Endodermal cell (in vitro differentiated cells): ENCODE measurements at regions not wholly inside any gene's neighbourhood (a gene's known extent, or its start where the extent isn't known, plus 50 kb on each side); places are given as distances from the start of the nearest gene placed in this dataset.

Experiments used
- DNase-seq: peaks from one replicate; pipeline ENCODE4 v3.0.0-alpha.2; 2017
- H3K27ac ChIP-seq: 2 replicates; pipeline ENCODE4 v1.5.1; 2013; ENCODE audit warnings: mild to moderate bottlenecking, low read depth, low read length, moderate library complexity
- H3K27me3 ChIP-seq: 2 replicates; pipeline ENCODE4 v1.6.1; 2013; ENCODE audit warnings: mild to moderate bottlenecking, low read length, moderate library complexity; ENCODE audit not compliant: insufficient read depth, control insufficient read depth, poor library complexity, severe bottlenecking
- H3K36me3 ChIP-seq: 2 replicates; pipeline ENCODE4 v1.7.0; 2013; ENCODE audit warnings: mild to moderate bottlenecking, low read length, moderate library complexity; ENCODE audit not compliant: control insufficient read depth, insufficient read depth
- H3K4me1 ChIP-seq: one replicate; pipeline ENCODE4 v1.7.0; 2013; ENCODE audit warnings: low read length; ENCODE audit not compliant: control insufficient read depth, insufficient read depth
- H3K4me3 ChIP-seq: 2 replicates; pipeline ENCODE4 v1.5.1; 2013; ENCODE audit warnings: mild to moderate bottlenecking, low read length, moderate library complexity
- H3K9ac ChIP-seq: 2 replicates; pipeline ENCODE4 v1.6.1; 2013; ENCODE audit warnings: mild to moderate bottlenecking, low read length, moderate library complexity; ENCODE audit not compliant: poor library complexity, severe bottlenecking; ENCODE audit errors: extremely low read depth
- H3K9me3 ChIP-seq: 2 replicates; pipeline ENCODE4 v1.6.1; 2013; ENCODE audit warnings: mild to moderate bottlenecking, low read length, moderate library complexity; ENCODE audit not compliant: control insufficient read depth
- H3K27ac Mint-ChIP-seq: 2 replicates; pipeline ENCODE4 v1.8.0; 2020; ENCODE audit warnings: mixed read lengths
- H3K27me3 Mint-ChIP-seq: 2 replicates; pipeline ENCODE4 v1.8.0; 2021; ENCODE audit warnings: mild to moderate bottlenecking, mixed read lengths; ENCODE audit not compliant: insufficient read depth
- H3K36me3 Mint-ChIP-seq: 2 replicates; pipeline ENCODE4 v1.8.0; 2020; ENCODE audit warnings: low read depth, mixed read lengths
- H3K4me1 Mint-ChIP-seq: 2 replicates; pipeline ENCODE4 v1.8.0; 2020; ENCODE audit warnings: mixed read lengths
- H3K4me3 Mint-ChIP-seq: 2 replicates; pipeline ENCODE4 v1.8.0; 2020; ENCODE audit warnings: mild to moderate bottlenecking, moderate library complexity, mixed read lengths
- H3K9me3 Mint-ChIP-seq: 2 replicates; pipeline ENCODE4 v1.8.0; 2020; ENCODE audit warnings: mild to moderate bottlenecking, mixed read lengths
- CTCF ChIP-seq: fragments of 200-600 bp; sonication (generic); conservative IDR thresholded peaks from 2 replicates; pipeline ENCODE4 v1.5.0; 2021; ENCODE audit warnings: antibody characterized with exemption, mild to moderate bottlenecking
- WGBS, 2 experiments: methylation state at CpG; one replicate each; pipeline versions ENCODE4 v1.1.5 to v1.1.7; 2013; ENCODE audit warnings: missing lambda C conversion rate in 2 of 2, mixed read lengths in 1 of 2; ENCODE audit not compliant: insufficient coverage in 1 of 2, insufficient read length in 1 of 2; 5-methylcytosine and 5-hydroxymethylcytosine counted together

GRCh38 chr10:2137549-2138174, 400.3 kb upstream of the ADARB2 start:
- H3K4me1 Mint-ChIP-seq = no peaks in the 10 kb centered on the region
- DNase-seq = peak; percentile 78
- Histone ChIP-seq H3K27me3 (no peaks in the 10 kb centered on the region), H3K9ac (no peak overlapping the region), H3K36me3 (no peaks in the 10 kb centered on the region), H3K4me3 (no peak overlapping the region), H3K4me1 (no peaks in the 10 kb centered on the region), H3K27ac (no peak overlapping the region), H3K9me3 (no peaks in the 10 kb centered on the region)
- H3K9me3 Mint-ChIP-seq = no peaks in the 10 kb centered on the region
- no peaks in the 10 kb centered on the region for H3K36me3 Mint-ChIP-seq
- H3K27me3 Mint-ChIP-seq = no peaks in the 10 kb centered on the region
- no peak overlapping the region for H3K27ac Mint-ChIP-seq
- TF ChIP-seq CTCF = peak; percentile 91
- no peak overlapping the region for H3K4me3 Mint-ChIP-seq
- 94 to 95% methylated on average over 4 of the region's 4 CpGs for WGBS, 2 experiments

GRCh38 chr10:2130705-2131305, 393.5 kb upstream of the ADARB2 start:
- Mint-ChIP-seq H3K27me3 (no peaks in the 10 kb centered on the region), H3K4me1 (no peaks in the 10 kb centered on the region), H3K4me3 (no peak overlapping the region), H3K36me3 (no peaks in the 10 kb centered on the region), H3K9me3 (peaks cover 3% of the 10 kb centered on the region), H3K27ac (no peak overlapping the region)
- Histone ChIP-seq H3K27me3 (no peaks in the 10 kb centered on the region), H3K4me1 (no peaks in the 10 kb centered on the region), H3K36me3 (no peaks in the 10 kb centered on the region), H3K4me3 (no peak overlapping the region), H3K9me3 (no peaks in the 10 kb centered on the region), H3K9ac (no peak overlapping the region), H3K27ac (no peak overlapping the region)
- DNase-seq = no peak
- WGBS, 2 experiments = 95% methylated on average over 6 to 8 of the region's 10 CpGs
- peak; percentile 60 for TF ChIP-seq CTCF

- Histone ChIP-seq H3K4me3 (no peak overlapping the region), H3K27ac (no peak overlapping the region), H3K9me3 (no peaks in the 10 kb centered on the region), H3K27me3 (no peaks in the 10 kb centered on the region), H3K9ac (no peak overlapping the region), H3K36me3 (no peaks in the 10 kb centered on the region), H3K4me1 (no peaks in the 10 kb centered on the region)
- WGBS, 2 experiments = 80 to 92% methylated on average over 1 to 3 of the region's 3 CpGs
- H3K27me3 Mint-ChIP-seq = no peaks in the 10 kb centered on the region
- no peak overlapping the region for H3K27ac Mint-ChIP-seq
- no peak overlapping the region for H3K4me3 Mint-ChIP-seq
- H3K9me3 Mint-ChIP-seq = peaks cover 3% of the 10 kb centered on the region
- H3K4me1 Mint-ChIP-seq = no peaks in the 10 kb centered on the region
- no peak for TF ChIP-seq CTCF
- DNase-seq = no peak
- no peaks in the 10 kb centered on the region for H3K36me3 Mint-ChIP-seq
Measured at GRCh38 chr10:2128991-2129390, 391.7 kb upstream of the ADARB2 start.
